ENCODE measurements at regions not wholly inside any gene's neighbourhood (a gene's known extent, or its start where the extent isn't known, plus 50 kb on each side); places are given as distances from the start of the nearest gene placed in this dataset.

- ATAC-seq (ENCODE audit: low read depth) (no peak), DNase-seq (ENCODE audit: low spot score) (no peak)
- TF ChIP-seq CTCF (IDR thresholded peaks at IDR 0.05; ENCODE audit: poor library complexity, severe bottlenecking) = no peak
These were observed 82.9 kb upstream of the TRHDE start for GRCh38 chr12:72189266-72189665.

GRCh38 chr12:72191761-72192160 is 80.4 kb upstream of the TRHDE start:
- H3K4me1 ChIP-seq (ENCODE audit: insufficient read depth, poor library complexity, severe bottlenecking) = no peaks in the 10 kb centered on the region
- DNase-seq (ENCODE audit: low spot score) (no peak), ATAC-seq (ENCODE audit: low read depth) (no peak)
- H3K9me3 ChIP-seq (ENCODE audit: severe bottlenecking) = no peaks in the 10 kb centered on the region
- no peak overlapping the region for H3K4me3 ChIP-seq (ENCODE audit: severe bottlenecking)
- peaks cover 4% of the 10 kb centered on the region for H3K27me3 ChIP-seq (ENCODE audit: insufficient read depth, poor library complexity, severe bottlenecking)
- H3K27ac ChIP-seq (ENCODE audit: poor library complexity, severe bottlenecking) = no peak overlapping the region
- H3K36me3 ChIP-seq (ENCODE audit: low read depth) = no peaks in the 10 kb centered on the region
- no peak for TF ChIP-seq CTCF (IDR thresholded peaks at IDR 0.05; ENCODE audit: poor library complexity, severe bottlenecking)

More at GRCh38 chr12:72189266-72189665, 82.9 kb upstream of the TRHDE start:
- H3K4me3 ChIP-seq (ENCODE audit: severe bottlenecking) = no peak overlapping the region
- no peaks in the 10 kb centered on the region for H3K4me1 ChIP-seq (ENCODE audit: insufficient read depth, poor library complexity, severe bottlenecking)
- peaks cover 4% of the 10 kb centered on the region for H3K27me3 ChIP-seq (ENCODE audit: insufficient read depth, poor library complexity, severe bottlenecking)
- H3K9me3 ChIP-seq (ENCODE audit: severe bottlenecking) = no peaks in the 10 kb centered on the region
- no peaks in the 10 kb centered on the region for H3K36me3 ChIP-seq (ENCODE audit: low read depth)
- H3K27ac ChIP-seq (ENCODE audit: poor library complexity, severe bottlenecking) = no peak overlapping the region

- TF ChIP-seq CTCF (IDR thresholded peaks at IDR 0.05; ENCODE audit: poor library complexity, severe bottlenecking) = no peak
- H3K27me3 ChIP-seq (ENCODE audit: insufficient read depth, poor library complexity, severe bottlenecking) = no peaks in the 10 kb centered on the region
- DNase-seq (ENCODE audit: low spot score) (no peak), ATAC-seq (ENCODE audit: low read depth) (no peak)
- H3K4me1 ChIP-seq (ENCODE audit: insufficient read depth, poor library complexity, severe bottlenecking) = no peaks in the 10 kb centered on the region
- H3K27ac ChIP-seq (ENCODE audit: poor library complexity, severe bottlenecking) = no peak overlapping the region
- H3K9me3 ChIP-seq (ENCODE audit: severe bottlenecking) = no peaks in the 10 kb centered on the region
- no peaks in the 10 kb centered on the region for H3K36me3 ChIP-seq (ENCODE audit: low read depth)
- no peak overlapping the region for H3K4me3 ChIP-seq (ENCODE audit: severe bottlenecking)
These were observed 74.4 kb upstream of the TRHDE start for GRCh38 chr12:72197790-72198189.

GRCh38 chr12:72201457-72201856 is 70.7 kb upstream of the TRHDE start:
- Histone ChIP-seq H3K27ac (ENCODE audit: poor library complexity, severe bottlenecking) (no peak overlapping the region), H3K27me3 (ENCODE audit: insufficient read depth, poor library complexity, severe bottlenecking) (peaks cover 6% of the 10 kb centered on the region), H3K36me3 (ENCODE audit: low read depth) (no peaks in the 10 kb centered on the region), H3K4me3 (ENCODE audit: severe bottlenecking) (no peak overlapping the region), H3K9me3 (ENCODE audit: severe bottlenecking) (no peaks in the 10 kb centered on the region), H3K4me1 (ENCODE audit: insufficient read depth, poor library complexity, severe bottlenecking) (no peaks in the 10 kb centered on the region)
- no peak for TF ChIP-seq CTCF (IDR thresholded peaks at IDR 0.05; ENCODE audit: poor library complexity, severe bottlenecking)
- ATAC-seq (ENCODE audit: low read depth) (no peak), DNase-seq (ENCODE audit: low spot score) (no peak)

GRCh38 chr12:72203764-72204335 is 68.3 kb upstream of the TRHDE start:
- Histone ChIP-seq H3K36me3 (ENCODE audit: low read depth) (no peaks in the 10 kb centered on the region), H3K27ac (ENCODE audit: poor library complexity, severe bottlenecking) (no peak overlapping the region), H3K4me3 (ENCODE audit: severe bottlenecking) (no peak overlapping the region), H3K4me1 (ENCODE audit: insufficient read depth, poor library complexity, severe bottlenecking) (no peaks in the 10 kb centered on the region), H3K27me3 (ENCODE audit: insufficient read depth, poor library complexity, severe bottlenecking) (peaks cover 6% of the 10 kb centered on the region), H3K9me3 (ENCODE audit: severe bottlenecking) (no peaks in the 10 kb centered on the region)
- ATAC-seq (ENCODE audit: low read depth) (no peak), DNase-seq (ENCODE audit: low spot score) (no peak)
- TF ChIP-seq CTCF (IDR thresholded peaks at IDR 0.05; ENCODE audit: poor library complexity, severe bottlenecking) = no peak

Data from RWPE2 (cell line).